K562 (cell line): ENCODE measurements at regions not wholly inside any gene's neighbourhood (a gene's known extent, or its start where the extent isn't known, plus 50 kb on each side); places are given as distances from the start of the nearest gene placed in this dataset.
A peak's percentile ranks its signal among the peaks of the same experiment; 100 is the strongest.

Experiments
- DDX20 ChIP-seq: fragments of 450-650 bp; IDR thresholded peaks from 2 replicates; pipeline ENCODE4 v1.6.1; 2016; ENCODE audit warnings: missing genetic modification characterization, low read depth, mild to moderate bottlenecking, missing compliant biosample characterization, moderate library complexity
- DPF2 ChIP-seq: fragments of 450-650 bp; IDR thresholded peaks from 2 replicates; pipeline ENCODE4 v1.6.1; 2016
- EGR1 ChIP-seq: fragments of 450-650 bp; conservative IDR thresholded peaks from 2 replicates; pipeline ENCODE4 v1.6.1; 2017; ENCODE audit warnings: mild to moderate bottlenecking
- HNRNPUL1 ChIP-seq: fragments of 200-400 bp; formaldehyde crosslinking; IDR thresholded peaks from 2 replicates; pipeline ENCODE4 v1.6.1; 2017; ENCODE audit warnings: low read length
- LARP7 ChIP-seq: fragments of 450-650 bp; IDR thresholded peaks from 2 replicates; pipeline ENCODE4 v1.6.1; 2016
- NCOA1 ChIP-seq: fragments of 450-650 bp; IDR thresholded peaks from 2 replicates; pipeline ENCODE4 v1.6.1; 2016; ENCODE audit warnings: low read depth
- NR2C2 ChIP-seq, 2 experiments: fragments of 200-800 bp in 1 of 2; sonication (Bioruptor generic) in 1 of 2; sonication (generic) in 1 of 2; formaldehyde crosslinking in 1 of 2; IDR thresholded peaks; 2 replicates each; pipeline versions ENCODE4 v1.6.1 to v1.8.0; 2016 to 2022; ENCODE audit warnings: mild to moderate bottlenecking in 1 of 2, missing compliant biosample characterization in 1 of 2, missing genetic modification characterization in 1 of 2, missing genetic modification reagents in 1 of 2
- POLR2A ChIP-seq: fragments of 450-650 bp; conservative IDR thresholded peaks from 2 replicates; pipeline ENCODE4 v1.6.1; 2016
- RFX1 ChIP-seq: fragments of 450-650 bp; IDR thresholded peaks from 2 replicates; pipeline ENCODE4 v1.6.1; 2016; ENCODE audit warnings: mild to moderate bottlenecking, moderate library complexity
- SP1 ChIP-seq: sonication (generic); formaldehyde crosslinking; IDR thresholded peaks from 2 replicates; pipeline ENCODE4 v1.8.1; 2022; ENCODE audit warnings: mild to moderate bottlenecking, missing genetic modification reagents
- STAT5A ChIP-seq: IDR thresholded peaks from 2 replicates; pipeline ENCODE4 v1.6.1; 2012; ENCODE audit warnings: low read length, inconsistent platforms, borderline replicate concordance
- ZC3H11A ChIP-seq: IDR thresholded peaks from 2 replicates; pipeline ENCODE4 v1.6.1; 2012; ENCODE audit warnings: low read depth, low read length, improper control_type of control experiment
- ZC3H4 ChIP-seq: sonication (generic); formaldehyde crosslinking; IDR thresholded peaks from 2 replicates; pipeline ENCODE4 v1.9.0; 2021; ENCODE audit warnings: missing genetic modification reagents, borderline replicate concordance
- ZNF431 ChIP-seq: sonication (generic); formaldehyde crosslinking; IDR thresholded peaks from 2 replicates; pipeline ENCODE4 v1.8.0; 2022; ENCODE audit warnings: mild to moderate bottlenecking, missing genetic modification reagents
- ZNF707 ChIP-seq: fragments of 250-450 bp; sonication (Bioruptor Pico); conservative IDR thresholded peaks from 2 replicates; pipeline ENCODE4 v1.8.0; 2022; ENCODE audit warnings: inconsistent platforms, mild to moderate bottlenecking, moderate library complexity
- TF ChIP-seq, protein P1 (sequence below): sonication (generic); formaldehyde crosslinking; IDR thresholded peaks from 2 replicates; pipeline ENCODE4 v1.8.0; 2022; ENCODE audit warnings: missing genetic modification reagents, mild to moderate bottlenecking, moderate library complexity, borderline replicate concordance
- TF ChIP-seq, protein P2 (sequence below): sonication (generic); formaldehyde crosslinking; IDR thresholded peaks from 2 replicates; pipeline ENCODE4 v1.8.0; 2022; ENCODE audit warnings: mild to moderate bottlenecking, missing genetic modification reagents
- TF ChIP-seq, protein P3 (sequence below), 2 experiments: fragments of 450-650 bp in 1 of 2; sonication (generic) in 1 of 2; formaldehyde crosslinking in 1 of 2; IDR thresholded peaks; 2 replicates each; pipeline versions ENCODE4 v1.7.1 to v1.9.0; 2016 to 2022; ENCODE audit warnings: inconsistent platforms in 1 of 2, mild to moderate bottlenecking in 1 of 2, missing genetic modification reagents in 1 of 2
- TF ChIP-seq, protein P4 (sequence below): sonication (generic); formaldehyde crosslinking; IDR thresholded peaks from 2 replicates; pipeline ENCODE4 v1.5.0; 2020; ENCODE audit warnings: missing genetic modification reagents

DNA sequence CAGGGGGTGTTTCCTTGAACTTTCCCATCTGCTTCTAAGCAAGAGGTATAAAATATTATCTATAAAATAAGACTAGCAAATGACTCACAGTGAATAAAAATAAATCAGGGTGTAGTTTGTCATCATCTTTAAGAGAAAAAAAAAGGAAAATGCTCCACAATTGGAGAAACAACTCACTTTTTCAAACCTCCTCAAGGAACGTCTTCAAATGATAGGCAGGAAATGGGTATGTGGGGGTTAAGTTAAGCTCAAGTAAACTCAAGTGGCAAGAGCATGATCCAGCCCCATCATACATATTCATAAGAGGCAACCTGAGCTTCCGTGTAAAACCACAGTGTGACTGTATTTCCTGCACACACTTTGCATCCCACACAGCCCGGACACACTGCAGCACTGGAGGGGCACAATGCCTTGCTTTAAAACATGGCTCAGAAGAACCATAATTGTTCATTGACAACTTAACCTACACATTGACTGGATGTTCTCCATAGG lies 58.5 kb upstream of the CEP85L start (continued):
- TF ChIP-seq, protein P1, sequence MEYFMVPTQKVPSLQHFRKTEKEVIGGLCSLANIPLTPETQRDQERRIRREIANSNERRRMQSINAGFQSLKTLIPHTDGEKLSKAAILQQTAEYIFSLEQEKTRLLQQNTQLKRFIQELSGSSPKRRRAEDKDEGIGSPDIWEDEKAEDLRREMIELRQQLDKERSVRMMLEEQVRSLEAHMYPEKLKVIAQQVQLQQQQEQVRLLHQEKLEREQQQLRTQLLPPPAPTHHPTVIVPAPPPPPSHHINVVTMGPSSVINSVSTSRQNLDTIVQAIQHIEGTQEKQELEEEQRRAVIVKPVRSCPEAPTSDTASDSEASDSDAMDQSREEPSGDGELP (CRISPR knock-in tag) = 0 out of 2 replicates have a peak, but pooled peaks have one; percentile 6
- TF ChIP-seq NR2C2 (CRISPR knock-in tag; IDR thresholded peaks at IDR 0.05) (no peak), NR2C2 (tag; IDR thresholded peaks at IDR 0.05) (peak; percentile 54), HNRNPUL1 (no peak), ZNF431 (CRISPR knock-in tag) (no peak), NCOA1 (no peak), LARP7 (no peak), SP1 (CRISPR knock-in tag) (no peak; the same call in 1 of the 2 replicates), STAT5A (no peak; the same call in 1 of the 2 replicates), ZC3H11A (no peak), EGR1 (0 out of 2 replicates have a peak, but pooled peaks have one; percentile 3), POLR2A (peak; percentile 85), ZNF707 (CRISPR knock-in tag) (no peak), ZC3H4 (CRISPR knock-in tag) (no peak), DPF2 (peak; percentile 6; the same call in 1 of the 2 replicates), RFX1 (no peak), DDX20 (tag) (no peak)
- TF ChIP-seq, protein P2, sequence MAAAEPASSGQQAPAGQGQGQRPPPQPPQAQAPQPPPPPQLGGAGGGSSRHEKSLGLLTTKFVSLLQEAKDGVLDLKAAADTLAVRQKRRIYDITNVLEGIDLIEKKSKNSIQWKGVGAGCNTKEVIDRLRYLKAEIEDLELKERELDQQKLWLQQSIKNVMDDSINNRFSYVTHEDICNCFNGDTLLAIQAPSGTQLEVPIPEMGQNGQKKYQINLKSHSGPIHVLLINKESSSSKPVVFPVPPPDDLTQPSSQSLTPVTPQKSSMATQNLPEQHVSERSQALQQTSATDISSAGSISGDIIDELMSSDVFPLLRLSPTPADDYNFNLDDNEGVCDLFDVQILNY (CRISPR knock-in tag) = no peak
- TF ChIP-seq, protein P3, sequence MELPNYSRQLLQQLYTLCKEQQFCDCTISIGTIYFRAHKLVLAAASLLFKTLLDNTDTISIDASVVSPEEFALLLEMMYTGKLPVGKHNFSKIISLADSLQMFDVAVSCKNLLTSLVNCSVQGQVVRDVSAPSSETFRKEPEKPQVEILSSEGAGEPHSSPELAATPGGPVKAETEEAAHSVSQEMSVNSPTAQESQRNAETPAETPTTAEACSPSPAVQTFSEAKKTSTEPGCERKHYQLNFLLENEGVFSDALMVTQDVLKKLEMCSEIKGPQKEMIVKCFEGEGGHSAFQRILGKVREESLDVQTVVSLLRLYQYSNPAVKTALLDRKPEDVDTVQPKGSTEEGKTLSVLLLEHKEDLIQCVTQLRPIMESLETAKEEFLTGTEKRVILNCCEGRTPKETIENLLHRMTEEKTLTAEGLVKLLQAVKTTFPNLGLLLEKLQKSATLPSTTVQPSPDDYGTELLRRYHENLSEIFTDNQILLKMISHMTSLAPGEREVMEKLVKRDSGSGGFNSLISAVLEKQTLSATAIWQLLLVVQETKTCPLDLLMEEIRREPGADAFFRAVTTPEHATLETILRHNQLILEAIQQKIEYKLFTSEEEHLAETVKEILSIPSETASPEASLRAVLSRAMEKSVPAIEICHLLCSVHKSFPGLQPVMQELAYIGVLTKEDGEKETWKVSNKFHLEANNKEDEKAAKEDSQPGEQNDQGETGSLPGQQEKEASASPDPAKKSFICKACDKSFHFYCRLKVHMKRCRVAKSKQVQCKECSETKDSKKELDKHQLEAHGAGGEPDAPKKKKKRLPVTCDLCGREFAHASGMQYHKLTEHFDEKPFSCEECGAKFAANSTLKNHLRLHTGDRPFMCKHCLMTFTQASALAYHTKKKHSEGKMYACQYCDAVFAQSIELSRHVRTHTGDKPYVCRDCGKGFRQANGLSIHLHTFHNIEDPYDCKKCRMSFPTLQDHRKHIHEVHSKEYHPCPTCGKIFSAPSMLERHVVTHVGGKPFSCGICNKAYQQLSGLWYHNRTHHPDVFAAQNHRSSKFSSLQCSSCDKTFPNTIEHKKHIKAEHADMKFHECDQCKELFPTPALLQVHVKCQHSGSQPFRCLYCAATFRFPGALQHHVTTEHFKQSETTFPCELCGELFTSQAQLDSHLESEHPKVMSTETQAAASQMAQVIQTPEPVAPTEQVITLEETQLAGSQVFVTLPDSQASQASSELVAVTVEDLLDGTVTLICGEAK (IDR thresholded peaks at IDR 0.05) = 0 out of 2 replicates have a peak, but pooled peaks have one; percentile 44
- TF ChIP-seq, protein P3 (CRISPR knock-in tag; IDR thresholded peaks at IDR 0.05) = no peak
- TF ChIP-seq, protein P4, sequence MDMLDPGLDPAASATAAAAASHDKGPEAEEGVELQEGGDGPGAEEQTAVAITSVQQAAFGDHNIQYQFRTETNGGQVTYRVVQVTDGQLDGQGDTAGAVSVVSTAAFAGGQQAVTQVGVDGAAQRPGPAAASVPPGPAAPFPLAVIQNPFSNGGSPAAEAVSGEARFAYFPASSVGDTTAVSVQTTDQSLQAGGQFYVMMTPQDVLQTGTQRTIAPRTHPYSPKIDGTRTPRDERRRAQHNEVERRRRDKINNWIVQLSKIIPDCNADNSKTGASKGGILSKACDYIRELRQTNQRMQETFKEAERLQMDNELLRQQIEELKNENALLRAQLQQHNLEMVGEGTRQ = no peak
